Kidney epithelial cell (primary cell): ENCODE measurements at regions not wholly inside any gene's neighbourhood (a gene's known extent, or its start where the extent isn't known, plus 50 kb on each side); places are given as distances from the start of the nearest gene placed in this dataset.

Experiments
- DNase-seq: peaks from one replicate; pipeline ENCODE4 v3.0.0-alpha.2; 2010; ENCODE audit warnings: low read depth
- H3K27me3 ChIP-seq: 2 replicates; pipeline ENCODE4 v1.6.0; 2011; ENCODE audit warnings: low read length; ENCODE audit not compliant: control insufficient read depth, insufficient read depth
- H3K36me3 ChIP-seq: 2 replicates; pipeline ENCODE4 v1.5.1; 2011; ENCODE audit warnings: low read length; ENCODE audit not compliant: control insufficient read depth, insufficient read depth
- H3K4me3 ChIP-seq: 2 replicates; pipeline ENCODE4 v1.5.1; 2011; ENCODE audit warnings: low read depth, mild to moderate bottlenecking, control low read depth, low read length
- CTCF ChIP-seq: IDR thresholded peaks from 2 replicates; pipeline ENCODE4 v1.5.1; 2011; ENCODE audit warnings: mild to moderate bottlenecking, moderate library complexity, low read length, control low read depth, inconsistent platforms; ENCODE audit not compliant: insufficient read depth, poor library complexity, severe bottlenecking

GRCh38 chr13:61039302-61039701 lies 376.3 kb downstream of the PCDH20 start:
- Histone ChIP-seq H3K36me3 (no peaks in the 10 kb centered on the region), H3K4me3 (no peak overlapping the region), H3K27me3 (no peaks in the 10 kb centered on the region)
- TF ChIP-seq CTCF, result no peak
- no peak for DNase-seq

GRCh38 chr13:61036715-61037114 lies 378.9 kb downstream of the PCDH20 start:
- no peaks in the 10 kb centered on the region for H3K27me3 ChIP-seq
- no peak for TF ChIP-seq CTCF
- H3K36me3 ChIP-seq, result no peaks in the 10 kb centered on the region
- no peak for DNase-seq
- no peak overlapping the region for H3K4me3 ChIP-seq

GRCh38 chr13:61030445-61030844 lies 385.2 kb downstream of the PCDH20 start:
- H3K27me3 ChIP-seq, result no peaks in the 10 kb centered on the region
- no peak for DNase-seq
- no peak for TF ChIP-seq CTCF
- H3K36me3 ChIP-seq, result no peaks in the 10 kb centered on the region
- no peak overlapping the region for H3K4me3 ChIP-seq

- H3K4me3 ChIP-seq, result no peak overlapping the region
- TF ChIP-seq CTCF, result no peak
Observed at GRCh38 chr13:61029064-61029463, 386.6 kb downstream of the PCDH20 start.

GRCh38 chr13:61024046-61024445 lies 391.6 kb downstream of the PCDH20 start:
- no peaks in the 10 kb centered on the region for H3K36me3 ChIP-seq
- DNase-seq, result no peak
- no peaks in the 10 kb centered on the region for H3K27me3 ChIP-seq
- H3K4me3 ChIP-seq, result no peak overlapping the region
- TF ChIP-seq CTCF, result no peak

More at GRCh38 chr13:61029064-61029463, 386.6 kb downstream of the PCDH20 start:
- H3K27me3 ChIP-seq, result no peaks in the 10 kb centered on the region
- DNase-seq, result no peak
- H3K36me3 ChIP-seq, result no peaks in the 10 kb centered on the region

GRCh38 chr13:61021838-61022237 lies 393.8 kb downstream of the PCDH20 start:
- DNase-seq, result no peak
- Histone ChIP-seq H3K4me3 (no peak overlapping the region), H3K36me3 (no peaks in the 10 kb centered on the region), H3K27me3 (no peaks in the 10 kb centered on the region)
- TF ChIP-seq CTCF, result no peak
